Spleen (tissue), 11 donors: ENCODE measurements at regions not wholly inside any gene's neighbourhood (a gene's known extent, or its start where the extent isn't known, plus 50 kb on each side); places are given as distances from the start of the nearest gene placed in this dataset.

Source experiments
- DNase-seq: peaks from one replicate; pipeline ENCODE4 v3.0.0-alpha.2; 2020
- H3K27ac ChIP-seq, 8 donors: fragments of 200-600 bp; sonication (generic) in 7 of 8; 1 replicate in 4 of 8; 2 replicates in 4 of 8; pipeline versions ENCODE4 v1.5.0 to v1.8.0; 2016 to 2021; ENCODE audit warnings: inconsistent platforms in 4 of 8, mild to moderate bottlenecking in 4 of 8, moderate library complexity in 1 of 8
- H3K27me3 ChIP-seq, 7 donors: fragments of 200-600 bp; sonication (generic) in 6 of 7; replicated peaks in 1 of 7; 1 replicate in 4 of 7; 2 replicates in 3 of 7; pipeline versions ENCODE4 v1.5.0 to v1.8.0; 2016 to 2021; ENCODE audit warnings: inconsistent platforms in 3 of 7, mild to moderate bottlenecking in 1 of 7
- H3K36me3 ChIP-seq, 6 donors: fragments of 200-600 bp; sonication (generic) in 5 of 6; 1 replicate in 4 of 6; 2 replicates in 2 of 6; pipeline versions ENCODE4 v1.5.0 to v1.8.0; 2016 to 2021; ENCODE audit warnings: inconsistent platforms in 2 of 6
- H3K4me1 ChIP-seq, 6 donors: fragments of 200-600 bp; sonication (generic) in 5 of 6; 1 replicate in 3 of 6; 2 replicates in 3 of 6; pipeline versions ENCODE4 v1.5.0 to v1.8.0; 2016 to 2021; ENCODE audit warnings: inconsistent platforms in 3 of 6
- H3K4me3 ChIP-seq, 8 donors: fragments of 200-600 bp; sonication (generic) in 7 of 8; 1 replicate in 4 of 8; 2 replicates in 4 of 8; pipeline versions ENCODE4 v1.5.0 to v1.8.0; 2016 to 2021; ENCODE audit warnings: inconsistent platforms in 4 of 8, mild to moderate bottlenecking in 4 of 8, moderate library complexity in 2 of 8
- H3K9me3 ChIP-seq, 8 donors: fragments of 200-600 bp; sonication (generic) in 7 of 8; 1 replicate in 4 of 8; 2 replicates in 4 of 8; pipeline versions ENCODE4 v1.5.0 to v1.8.0; 2016 to 2021; ENCODE audit warnings: inconsistent platforms in 4 of 8
- POLR2A ChIP-seq, 3 donors: fragments of 450-650 bp; IDR thresholded peaks; one replicate each; pipeline ENCODE4 v1.5.1; 2017; ENCODE audit warnings: antibody characterized with exemption in 3 of 3, mild to moderate bottlenecking in 1 of 3
- POLR2AphosphoS5 ChIP-seq, 3 donors: sonication (generic); formaldehyde crosslinking; IDR thresholded peaks; one replicate each; pipeline ENCODE4 v1.5.1; 2017; ENCODE audit warnings: antibody characterized with exemption in 3 of 3
- WGBS, 5 donors: extraction: QIAGEN DNeasy Blood & Tissue Kit in 3 of 5; methylation state at CpG; one replicate each; pipeline versions ENCODE4 v1.1.5 to v1.1.7; 2013 to 2018; 5-methylcytosine and 5-hydroxymethylcytosine counted together
- intact Hi-C: fragments of 100-400 bp; cut with DNase I; formaldehyde crosslinking; loops from one replicate; pipeline ENCODE4 v1.15.0; 2023; ENCODE audit warnings: low total_unique reads
- TF ChIP-seq, protein P1 (sequence below), 11 experiments: fragments of 200-600 bp in 7 of 11; fragments of 450-650 bp in 4 of 11; sonication (generic) in 4 of 11; IDR thresholded peaks in 8 of 11; conservative IDR thresholded peaks in 3 of 11; 1 replicate in 7 of 11; 2 replicates in 4 of 11; pipeline versions ENCODE4 v1.4.0 to v1.8.0; 2016 to 2021; ENCODE audit warnings: antibody characterized with exemption in 11 of 11, inconsistent platforms in 4 of 11, mild to moderate bottlenecking in 1 of 11
- donor health status: healthy with polysubstance abuse.
- donor health status: DM: no; HTN: no; CAD: no; lungs with moderate emphysema.
- donor health status: DM: no; HTN: no; CAD: no.
- donor health status: Bipolar disorder and iron deficiency.
- donor health status: healthy.
- donor health status: DM: no; HTN: no; CAD: no.
- donor health status: DM: yes; HTN: yes; CAD: no.

DNA sequence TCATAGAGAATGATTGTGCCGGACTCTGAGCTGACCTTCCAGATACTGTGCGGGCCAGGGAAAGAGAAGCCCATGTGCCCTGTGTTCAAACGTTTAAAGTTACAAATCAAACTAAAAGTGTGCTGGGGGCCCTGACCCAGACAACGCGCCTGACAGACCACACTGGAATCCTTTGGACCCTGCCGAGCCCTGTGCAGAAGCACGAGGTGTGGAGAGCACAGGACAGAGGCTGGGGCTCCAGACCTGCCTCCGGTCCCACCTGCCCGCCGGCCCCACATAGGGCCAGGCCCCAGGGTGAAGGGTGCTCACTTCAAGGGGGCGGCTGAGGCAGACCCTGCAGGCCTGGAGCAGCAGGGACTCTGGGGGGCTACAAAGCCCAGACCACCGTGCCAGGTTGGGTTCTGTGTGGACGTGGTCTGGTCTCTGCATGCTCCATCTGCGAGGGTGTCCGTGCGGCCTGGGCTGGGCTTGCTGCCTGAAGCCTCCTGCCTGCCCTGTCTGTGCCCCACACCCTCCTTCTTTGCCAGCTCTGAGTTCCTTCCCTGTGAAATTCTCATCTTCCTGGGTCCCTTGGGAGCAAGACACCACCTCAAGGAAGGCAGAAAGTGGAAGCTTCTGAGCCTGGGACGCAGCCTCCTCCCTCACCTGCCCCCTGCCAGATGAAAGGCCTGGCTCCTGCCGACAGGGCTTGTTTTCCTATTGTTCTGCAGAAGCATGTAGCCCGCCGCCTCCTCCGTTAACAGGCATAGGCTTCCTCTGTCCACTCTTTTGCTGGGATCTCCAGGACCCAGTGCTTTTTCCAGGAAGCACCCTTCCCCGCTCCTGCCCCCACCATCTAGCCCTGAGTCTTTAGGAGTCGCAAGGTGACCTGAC is 186.2 kb downstream of the ERMARD start:
- Histone ChIP-seq H3K27me3 (peaks cover 0 to 73% (median 0%) of the 10 kb centered on the region in 7 donors), H3K9me3 (no peaks in the 10 kb centered on the region), H3K36me3 (no peaks in the 10 kb centered on the region), H3K27ac (no peak overlapping the region), H3K4me1 (no peaks in the 10 kb centered on the region), H3K4me3 (no peak overlapping the region)
- WGBS, 5 donors: 80 to 88% (median 87%) methylated on average over 20 to 23 of the region's 23 CpGs
- DNase-seq: peak; percentile 66
- TF ChIP-seq, protein P1, sequence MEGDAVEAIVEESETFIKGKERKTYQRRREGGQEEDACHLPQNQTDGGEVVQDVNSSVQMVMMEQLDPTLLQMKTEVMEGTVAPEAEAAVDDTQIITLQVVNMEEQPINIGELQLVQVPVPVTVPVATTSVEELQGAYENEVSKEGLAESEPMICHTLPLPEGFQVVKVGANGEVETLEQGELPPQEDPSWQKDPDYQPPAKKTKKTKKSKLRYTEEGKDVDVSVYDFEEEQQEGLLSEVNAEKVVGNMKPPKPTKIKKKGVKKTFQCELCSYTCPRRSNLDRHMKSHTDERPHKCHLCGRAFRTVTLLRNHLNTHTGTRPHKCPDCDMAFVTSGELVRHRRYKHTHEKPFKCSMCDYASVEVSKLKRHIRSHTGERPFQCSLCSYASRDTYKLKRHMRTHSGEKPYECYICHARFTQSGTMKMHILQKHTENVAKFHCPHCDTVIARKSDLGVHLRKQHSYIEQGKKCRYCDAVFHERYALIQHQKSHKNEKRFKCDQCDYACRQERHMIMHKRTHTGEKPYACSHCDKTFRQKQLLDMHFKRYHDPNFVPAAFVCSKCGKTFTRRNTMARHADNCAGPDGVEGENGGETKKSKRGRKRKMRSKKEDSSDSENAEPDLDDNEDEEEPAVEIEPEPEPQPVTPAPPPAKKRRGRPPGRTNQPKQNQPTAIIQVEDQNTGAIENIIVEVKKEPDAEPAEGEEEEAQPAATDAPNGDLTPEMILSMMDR (IDR thresholded peaks at IDR 0.05 in 8 of 11, conservative IDR thresholded peaks at IDR 0.05 in 3 of 11): no peak
- TF ChIP-seq POLR2AphosphoS5 (IDR thresholded peaks at IDR 0.05): no peak
- TF ChIP-seq POLR2A (IDR thresholded peaks at IDR 0.05): no peak
- intact Hi-C loops: loop anchor here (10.0 kb wide), 1 partner anchor 577 kb away; no protein-coding TSS in a partner anchor

DNA sequence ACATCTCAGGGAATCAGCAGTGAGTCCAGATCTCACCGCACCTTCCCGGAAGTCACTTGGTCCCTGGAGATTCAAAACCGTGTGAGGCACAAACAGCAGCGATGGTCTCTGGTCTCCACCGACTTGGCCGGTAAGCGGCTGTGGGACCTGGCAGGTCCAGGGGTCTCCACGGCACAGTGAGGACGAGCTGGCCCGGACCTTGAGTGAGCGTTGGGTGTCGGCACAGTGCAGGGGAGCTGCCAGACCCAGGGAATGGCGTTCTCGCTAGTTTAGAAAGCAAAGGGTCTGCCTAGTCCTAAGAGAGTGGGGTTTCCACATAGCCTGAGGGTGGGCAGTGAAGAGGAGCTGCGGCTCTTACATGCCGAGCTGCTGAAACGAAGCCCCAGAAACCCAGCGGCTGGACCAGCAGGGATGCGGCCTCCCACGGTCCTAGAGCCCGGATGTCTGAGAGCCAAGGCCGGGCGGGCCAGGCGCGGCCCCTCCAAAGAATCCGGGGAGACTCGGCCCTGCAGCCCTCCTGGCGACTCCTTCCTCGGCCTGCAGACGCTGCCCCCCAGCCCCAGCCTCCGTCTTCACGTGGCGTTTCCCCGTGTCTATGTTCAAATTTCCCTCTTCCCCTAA is 185.0 kb downstream of the ERMARD start:
- peaks cover 0 to 77% (median 0%) of the 10 kb centered on the region in 7 donors for H3K27me3 ChIP-seq
- TF ChIP-seq POLR2AphosphoS5 (IDR thresholded peaks at IDR 0.05) (no peak), POLR2A (IDR thresholded peaks at IDR 0.05) (no peak)
- TF ChIP-seq, protein P1 (IDR thresholded peaks at IDR 0.05 in 8 of 11, conservative IDR thresholded peaks at IDR 0.05 in 3 of 11): no peak
- intact Hi-C loops: loop anchor here (10.0 kb wide), 1 partner anchor 578 kb away; no protein-coding TSS in a partner anchor
- WGBS, 5 donors: 79 to 95% (median 84%) methylated on average over 28 to 34 of the region's 34 CpGs
- DNase-seq: no peak
- H3K27ac ChIP-seq: no peak overlapping the region
- no peaks in the 10 kb centered on the region for H3K36me3 ChIP-seq
- no peaks in the 10 kb centered on the region for H3K4me1 ChIP-seq
- H3K4me3 ChIP-seq: no peak overlapping the region
- no peaks in the 10 kb centered on the region for H3K9me3 ChIP-seq

DNA sequence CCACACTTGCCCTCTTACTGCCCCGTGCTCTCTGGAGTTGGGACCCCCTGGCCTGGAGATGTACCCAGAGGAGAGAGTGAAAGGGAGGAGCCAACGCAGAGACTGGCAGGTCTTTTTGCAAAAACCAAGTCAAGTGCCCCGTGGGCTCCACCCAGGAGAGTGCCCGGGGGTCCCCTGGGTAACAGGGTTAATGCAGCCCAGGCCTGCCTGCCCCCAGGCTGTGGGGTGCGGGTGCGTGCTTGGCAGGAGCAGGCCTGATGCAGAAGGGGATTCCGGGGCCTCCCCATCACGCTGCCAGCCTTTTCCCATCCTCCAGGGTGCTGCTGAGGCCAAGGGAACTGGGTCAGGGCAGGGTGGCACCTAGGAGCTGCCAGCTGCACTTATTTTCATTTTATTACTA is 184.4 kb downstream of the ERMARD start:
- Histone ChIP-seq H3K27ac (no peak overlapping the region), H3K36me3 (no peaks in the 10 kb centered on the region), H3K27me3 (peaks cover 0 to 78% (median 0%) of the 10 kb centered on the region in 7 donors), H3K4me3 (no peak overlapping the region), H3K4me1 (no peaks in the 10 kb centered on the region), H3K9me3 (no peaks in the 10 kb centered on the region)
- intact Hi-C loops: loop anchor here (10.0 kb wide), 1 partner anchor 579 kb away; no protein-coding TSS in a partner anchor
- TF ChIP-seq, protein P1 (IDR thresholded peaks at IDR 0.05 in 8 of 11, conservative IDR thresholded peaks at IDR 0.05 in 3 of 11): no peak
- no peak for TF ChIP-seq POLR2AphosphoS5 (IDR thresholded peaks at IDR 0.05)
- no peak for TF ChIP-seq POLR2A (IDR thresholded peaks at IDR 0.05)
- WGBS, 5 donors: 73 to 94% (median 88%) methylated on average over 6 to 8 of the region's 8 CpGs
- DNase-seq: no peak

- Histone ChIP-seq H3K4me1 (no peaks in the 10 kb centered on the region), H3K27ac (no peak overlapping the region), H3K9me3 (no peaks in the 10 kb centered on the region), H3K27me3 (peaks cover 0 to 73% (median 0%) of the 10 kb centered on the region in 7 donors), H3K36me3 (no peaks in the 10 kb centered on the region), H3K4me3 (no peak overlapping the region)
- DNase-seq: no peak
- intact Hi-C loops: loop anchor here (10.0 kb wide), 1 partner anchor 579 kb away; no protein-coding TSS in a partner anchor
- TF ChIP-seq, protein P1 (IDR thresholded peaks at IDR 0.05 in 8 of 11, conservative IDR thresholded peaks at IDR 0.05 in 3 of 11): no peak
- no peak for TF ChIP-seq POLR2AphosphoS5 (IDR thresholded peaks at IDR 0.05)
- no peak for TF ChIP-seq POLR2A (IDR thresholded peaks at IDR 0.05)
- 73 to 81% (median 77%) methylated on average over 10 to 14 of the region's 14 CpGs for WGBS, 5 donors
These were observed 183.9 kb downstream of the ERMARD start for GRCh38 chr6:169935348-169935718.
